HFF-Myc (cell line): ENCODE measurements at regions not wholly inside any gene's neighbourhood (a gene's known extent, or its start where the extent isn't known, plus 50 kb on each side); places are given as distances from the start of the nearest gene placed in this dataset.

Experiments
- DNase-seq: peaks from one replicate; pipeline ENCODE4 v3.0.0-alpha.2; 2011; ENCODE audit warnings: low read depth; ENCODE audit errors: extremely low read depth
- H3K4me3 ChIP-seq: replicated peaks from 2 replicates; pipeline ENCODE4 v1.5.1; 2011; ENCODE audit warnings: low read depth, mild to moderate bottlenecking, control low read depth, low read length
- TF ChIP-seq, protein P1 (sequence below): IDR thresholded peaks from 2 replicates; pipeline ENCODE4 v1.5.1; 2012; ENCODE audit warnings: mild to moderate bottlenecking, low read depth, low read length, control low read depth; ENCODE audit errors: missing control alignments

DNA sequence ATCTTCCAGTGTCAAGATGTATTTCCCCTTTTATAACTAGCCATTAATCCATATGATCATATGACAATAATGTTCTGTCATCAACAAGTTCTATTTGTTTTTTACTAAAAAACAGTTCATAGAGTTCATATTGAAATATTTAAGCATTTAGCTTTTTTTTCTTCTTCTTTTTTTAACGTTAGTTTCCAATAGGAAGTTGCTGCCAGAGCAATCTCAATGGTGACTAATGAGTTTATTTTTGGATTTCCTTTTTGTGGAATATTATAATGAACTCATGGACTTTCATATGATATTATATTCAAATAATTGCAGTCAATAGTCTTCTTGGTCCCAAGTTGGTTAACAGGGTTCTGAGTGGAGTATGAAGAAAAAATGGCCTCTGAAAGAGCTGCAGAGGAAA is 343.3 kb downstream of the BCKDHB start:
- no peak overlapping the region for H3K4me3 ChIP-seq
- TF ChIP-seq, protein P1, sequence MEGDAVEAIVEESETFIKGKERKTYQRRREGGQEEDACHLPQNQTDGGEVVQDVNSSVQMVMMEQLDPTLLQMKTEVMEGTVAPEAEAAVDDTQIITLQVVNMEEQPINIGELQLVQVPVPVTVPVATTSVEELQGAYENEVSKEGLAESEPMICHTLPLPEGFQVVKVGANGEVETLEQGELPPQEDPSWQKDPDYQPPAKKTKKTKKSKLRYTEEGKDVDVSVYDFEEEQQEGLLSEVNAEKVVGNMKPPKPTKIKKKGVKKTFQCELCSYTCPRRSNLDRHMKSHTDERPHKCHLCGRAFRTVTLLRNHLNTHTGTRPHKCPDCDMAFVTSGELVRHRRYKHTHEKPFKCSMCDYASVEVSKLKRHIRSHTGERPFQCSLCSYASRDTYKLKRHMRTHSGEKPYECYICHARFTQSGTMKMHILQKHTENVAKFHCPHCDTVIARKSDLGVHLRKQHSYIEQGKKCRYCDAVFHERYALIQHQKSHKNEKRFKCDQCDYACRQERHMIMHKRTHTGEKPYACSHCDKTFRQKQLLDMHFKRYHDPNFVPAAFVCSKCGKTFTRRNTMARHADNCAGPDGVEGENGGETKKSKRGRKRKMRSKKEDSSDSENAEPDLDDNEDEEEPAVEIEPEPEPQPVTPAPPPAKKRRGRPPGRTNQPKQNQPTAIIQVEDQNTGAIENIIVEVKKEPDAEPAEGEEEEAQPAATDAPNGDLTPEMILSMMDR, result no peak
- no peak for DNase-seq

DNA sequence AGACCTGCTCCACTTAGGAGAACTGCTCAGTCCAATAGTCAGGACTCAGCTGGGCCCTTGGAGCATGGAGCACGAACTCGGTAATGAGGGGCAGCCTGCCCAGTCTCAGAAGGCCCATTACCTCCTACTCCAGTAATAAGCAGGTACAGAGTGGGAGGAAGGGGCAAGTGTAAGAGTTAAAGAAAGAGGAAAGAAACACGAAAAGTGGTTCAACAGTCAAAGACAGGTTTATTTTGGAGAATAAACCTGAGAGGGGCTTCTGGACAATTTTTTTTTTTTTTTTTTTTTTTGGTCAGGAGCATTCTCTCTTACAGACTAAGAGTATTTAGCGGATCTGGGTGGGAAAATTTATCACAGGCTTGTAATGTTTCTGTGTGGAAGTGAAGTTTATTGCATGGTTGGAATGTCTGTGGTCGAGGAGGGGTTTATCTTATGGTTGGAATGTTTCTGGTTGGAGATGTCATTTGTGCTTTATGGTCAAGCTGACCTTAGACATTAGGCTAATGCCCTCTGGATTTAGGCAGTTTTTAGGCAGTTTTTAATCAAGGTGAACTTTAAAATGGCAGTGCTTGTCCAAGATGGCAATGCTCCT is 340.1 kb downstream of the BCKDHB start:
- no peak for DNase-seq
- H3K4me3 ChIP-seq, result no peak overlapping the region
- TF ChIP-seq, protein P1, result no peak

DNA sequence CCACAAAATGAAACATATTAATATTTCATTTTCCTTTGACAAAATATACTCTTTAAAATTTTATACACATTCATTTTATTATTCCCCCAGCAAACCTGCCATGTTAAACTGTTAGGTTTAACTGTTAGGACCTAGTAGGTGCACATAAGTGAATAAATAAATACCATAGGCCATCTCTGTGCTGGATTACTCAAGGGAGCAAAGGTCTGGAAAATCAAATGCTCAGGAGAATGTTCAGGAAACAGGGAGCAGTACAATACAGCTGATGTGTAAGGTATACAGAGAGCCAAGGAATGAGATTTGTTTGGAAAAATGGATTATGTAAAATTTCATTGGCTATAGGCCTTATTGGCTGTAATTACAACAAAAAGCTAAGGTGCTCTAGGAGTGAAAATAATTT is 339.3 kb downstream of the BCKDHB start:
- TF ChIP-seq, protein P1, result no peak
- DNase-seq, result no peak
- H3K4me3 ChIP-seq, result no peak overlapping the region

DNA sequence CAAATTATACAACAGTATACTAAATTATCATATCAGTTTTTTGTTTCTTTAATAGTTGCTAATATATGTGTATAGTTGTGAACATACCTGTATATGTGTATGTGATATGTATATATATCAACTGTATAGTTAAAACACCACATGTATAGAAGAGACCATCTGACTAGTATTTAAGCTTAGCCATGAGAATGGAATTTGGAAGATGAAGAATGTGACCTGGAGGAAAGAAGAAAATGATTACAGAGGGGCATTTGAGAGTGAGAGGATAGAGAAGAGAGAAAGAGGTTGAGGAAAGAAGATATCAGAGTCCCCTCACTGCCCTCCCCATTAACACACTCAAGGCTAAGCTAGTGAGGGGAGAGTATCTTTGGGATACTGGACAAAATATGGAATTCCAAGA is 335.9 kb downstream of the BCKDHB start:
- DNase-seq, result no peak
- TF ChIP-seq, protein P1, result no peak
- no peak overlapping the region for H3K4me3 ChIP-seq

DNA sequence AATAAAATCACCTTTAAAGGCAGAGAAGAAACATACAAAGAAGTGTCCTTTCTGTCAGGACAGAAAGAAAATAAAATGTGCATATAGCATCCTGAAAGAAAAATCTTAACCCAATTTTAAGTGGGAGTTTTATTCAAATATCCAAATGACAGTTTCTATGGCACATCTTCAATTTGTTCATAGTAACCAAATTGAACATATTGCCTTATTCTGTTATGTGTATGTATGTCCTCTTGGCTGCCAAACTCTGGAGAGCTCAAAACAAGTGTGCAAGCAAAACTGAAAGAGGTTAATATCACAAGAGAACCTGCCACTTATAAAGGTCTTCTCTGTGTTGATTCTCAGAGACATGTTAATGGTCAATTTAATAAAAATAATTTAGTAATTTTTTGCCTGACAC is 334.7 kb downstream of the BCKDHB start:
- H3K4me3 ChIP-seq, result no peak overlapping the region
- TF ChIP-seq, protein P1, result no peak
- DNase-seq, result no peak

DNA sequence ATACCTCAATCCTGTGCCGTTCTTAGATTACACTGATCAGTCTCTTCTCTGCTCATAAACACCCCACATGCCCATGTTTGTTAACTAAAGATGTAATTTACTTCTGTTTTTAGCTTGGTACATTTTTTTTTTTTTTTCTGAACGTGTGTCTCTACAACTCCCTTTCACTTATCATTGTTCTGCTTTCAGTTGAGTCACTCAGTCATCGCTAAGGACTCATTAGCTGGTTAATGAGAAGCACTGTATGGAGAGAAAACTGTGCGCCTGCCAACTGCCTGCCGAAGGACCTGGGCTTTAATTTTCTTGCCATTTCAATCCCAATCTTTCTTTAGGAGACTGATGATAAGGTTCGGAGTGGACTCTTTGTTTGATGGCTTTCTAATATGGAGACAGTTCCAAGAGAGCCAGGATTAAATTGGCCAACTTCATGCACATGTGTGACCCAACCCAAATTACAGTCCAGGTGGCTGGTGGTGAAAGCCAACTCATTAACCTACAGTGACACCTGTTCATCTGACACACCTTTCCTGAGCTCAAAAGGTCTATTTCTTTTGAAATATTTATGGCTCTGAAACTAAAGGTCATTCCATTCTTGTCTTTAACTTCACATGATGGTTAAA is 334.1 kb downstream of the BCKDHB start:
- TF ChIP-seq, protein P1, result no peak
- H3K4me3 ChIP-seq, result no peak overlapping the region
- DNase-seq, result no peak
